ENCODE measurements at regions not wholly inside any gene's neighbourhood (a gene's known extent, or its start where the extent isn't known, plus 50 kb on each side); places are given as distances from the start of the nearest gene placed in this dataset.

- TF ChIP-seq, protein P1, sequence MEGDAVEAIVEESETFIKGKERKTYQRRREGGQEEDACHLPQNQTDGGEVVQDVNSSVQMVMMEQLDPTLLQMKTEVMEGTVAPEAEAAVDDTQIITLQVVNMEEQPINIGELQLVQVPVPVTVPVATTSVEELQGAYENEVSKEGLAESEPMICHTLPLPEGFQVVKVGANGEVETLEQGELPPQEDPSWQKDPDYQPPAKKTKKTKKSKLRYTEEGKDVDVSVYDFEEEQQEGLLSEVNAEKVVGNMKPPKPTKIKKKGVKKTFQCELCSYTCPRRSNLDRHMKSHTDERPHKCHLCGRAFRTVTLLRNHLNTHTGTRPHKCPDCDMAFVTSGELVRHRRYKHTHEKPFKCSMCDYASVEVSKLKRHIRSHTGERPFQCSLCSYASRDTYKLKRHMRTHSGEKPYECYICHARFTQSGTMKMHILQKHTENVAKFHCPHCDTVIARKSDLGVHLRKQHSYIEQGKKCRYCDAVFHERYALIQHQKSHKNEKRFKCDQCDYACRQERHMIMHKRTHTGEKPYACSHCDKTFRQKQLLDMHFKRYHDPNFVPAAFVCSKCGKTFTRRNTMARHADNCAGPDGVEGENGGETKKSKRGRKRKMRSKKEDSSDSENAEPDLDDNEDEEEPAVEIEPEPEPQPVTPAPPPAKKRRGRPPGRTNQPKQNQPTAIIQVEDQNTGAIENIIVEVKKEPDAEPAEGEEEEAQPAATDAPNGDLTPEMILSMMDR (IDR thresholded peaks at IDR 0.05; ENCODE audit: insufficient read depth, low read length) = no peak
- H3K4me3 ChIP-seq (ENCODE audit: low read depth, low read length) = no peak overlapping the region
Observed at GRCh38 chr20:10994991-10995700, 321.3 kb upstream of the JAG1 start.

DNA sequence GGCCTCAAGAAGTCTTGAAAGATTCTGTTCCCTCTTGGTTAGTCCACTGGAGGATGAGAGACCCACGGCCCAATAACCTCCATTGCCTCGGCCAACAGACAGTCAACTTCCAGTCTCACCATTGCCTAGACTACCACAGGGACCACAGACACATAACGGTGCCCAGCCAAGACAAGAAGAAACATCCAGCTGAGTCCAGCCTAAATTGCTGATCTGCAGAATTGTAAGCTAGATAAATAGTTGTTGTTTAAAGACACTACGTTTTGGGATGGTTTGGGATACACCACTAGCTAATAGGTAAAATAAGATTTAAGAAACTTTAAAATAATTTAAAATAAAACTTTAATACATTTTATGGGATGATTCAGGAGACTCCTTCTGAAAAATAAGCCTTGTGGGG is 324.7 kb upstream of the JAG1 start:
- TF ChIP-seq, protein P1 (IDR thresholded peaks at IDR 0.05; ENCODE audit: insufficient read depth, low read length) = no peak
- DNase-seq (ENCODE audit: low read depth) = no peak
- H3K4me3 ChIP-seq (ENCODE audit: low read depth, low read length) = no peak overlapping the region

More at GRCh38 chr20:10994991-10995700, 321.3 kb upstream of the JAG1 start:
- DNase-seq (ENCODE audit: low read depth) = no peak

GRCh38 chr20:11000416-11000815 is 326.6 kb upstream of the JAG1 start:
- DNase-seq (ENCODE audit: low read depth) = no peak
- TF ChIP-seq, protein P1 (IDR thresholded peaks at IDR 0.05; ENCODE audit: insufficient read depth, low read length) = no peak
- H3K4me3 ChIP-seq (ENCODE audit: low read depth, low read length) = no peak overlapping the region

DNA sequence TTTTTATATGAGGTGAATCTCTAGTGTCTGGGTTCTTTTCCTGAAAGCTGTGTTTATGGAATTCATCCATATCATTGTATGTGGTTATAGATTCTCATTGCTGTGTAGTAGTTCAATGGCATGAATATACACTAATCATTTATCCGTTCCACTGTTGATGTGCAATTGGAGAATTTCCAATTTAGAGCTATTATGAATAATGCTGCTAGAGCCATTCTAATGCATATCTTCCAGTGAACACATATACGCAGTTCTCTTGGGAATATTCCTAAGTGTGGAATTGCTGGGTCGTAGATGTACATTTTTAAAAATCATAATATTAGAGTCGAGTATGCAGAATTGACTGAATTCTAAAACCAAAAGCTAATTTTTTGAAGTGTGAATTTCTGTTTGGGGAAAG is 327.5 kb upstream of the JAG1 start:
- DNase-seq (ENCODE audit: low read depth) = no peak
- H3K4me3 ChIP-seq (ENCODE audit: low read depth, low read length) = no peak overlapping the region
- TF ChIP-seq, protein P1 (IDR thresholded peaks at IDR 0.05; ENCODE audit: insufficient read depth, low read length) = no peak

- TF ChIP-seq, protein P1 (IDR thresholded peaks at IDR 0.05; ENCODE audit: insufficient read depth, low read length) = no peak
- H3K4me3 ChIP-seq (ENCODE audit: low read depth, low read length) = no peak overlapping the region
- DNase-seq (ENCODE audit: low read depth) = no peak
Observed at GRCh38 chr20:11001764-11002540, 328.2 kb upstream of the JAG1 start.

DNA sequence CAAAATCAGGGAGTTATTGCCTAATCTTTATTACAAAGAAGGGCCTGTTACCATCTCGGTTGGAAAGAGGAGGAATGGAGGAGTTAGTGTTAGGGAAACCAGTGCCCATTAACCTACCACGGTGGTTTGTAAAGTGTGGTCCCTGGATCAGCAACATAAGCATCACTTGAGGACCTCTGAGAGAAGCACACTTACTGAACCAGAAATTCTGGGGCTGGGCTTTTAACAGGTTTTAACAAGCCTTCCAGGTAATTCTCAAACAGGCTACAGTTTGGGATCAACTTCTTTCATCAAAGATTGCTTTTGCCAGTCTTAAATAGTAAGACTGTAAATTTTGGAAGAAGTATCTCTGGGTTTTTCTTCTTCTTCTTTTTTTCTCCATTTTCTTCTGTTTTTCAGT is 329.5 kb upstream of the JAG1 start:
- H3K4me3 ChIP-seq (ENCODE audit: low read depth, low read length) = no peak overlapping the region
- TF ChIP-seq, protein P1 (IDR thresholded peaks at IDR 0.05; ENCODE audit: insufficient read depth, low read length) = no peak

More for the DNA sequence above, 329.5 kb upstream of the JAG1 start:
- DNase-seq (ENCODE audit: low read depth) = no peak

All from fibroblast of the aortic adventitia (primary cell).